Activated CD4-positive, alpha-beta memory T cell treated with anti-CD3 and anti-CD28 coated beads for 36 hours (primary cell): ENCODE measurements at regions not wholly inside any gene's neighbourhood (a gene's known extent, or its start where the extent isn't known, plus 50 kb on each side); places are given as distances from the start of the nearest gene placed in this dataset.

Experiments used
- CTCF ChIA-PET: fragments of 350-600 bp; sonication (Branson Sonifier 250); formaldehyde crosslinking; loops from one replicate; lab custom pipeline; 2021; ENCODE audit warnings: antibody characterized with exemption, inconsistent platforms; lab: Charles Lee
- POLR2A ChIA-PET: fragments of 350-600 bp; sonication (Branson Sonifier 250); formaldehyde crosslinking; loops from one replicate; lab custom pipeline; 2021; ENCODE audit warnings: antibody characterized with exemption; lab: Charles Lee
- DNase-seq: peaks from one replicate; pipeline ENCODE4 v3.0.0-alpha.2; 2020
- H3K27ac Mint-ChIP-seq: one replicate; pipeline ENCODE4 v1.8.0; 2021; ENCODE audit warnings: mixed read lengths
- H3K27me3 Mint-ChIP-seq: one replicate; pipeline ENCODE4 v1.8.0; 2021; ENCODE audit warnings: mixed read lengths
- H3K36me3 Mint-ChIP-seq: one replicate; pipeline ENCODE4 v1.8.0; 2021; ENCODE audit warnings: mixed read lengths
- H3K4me1 Mint-ChIP-seq: one replicate; pipeline ENCODE4 v1.8.0; 2021; ENCODE audit warnings: low read depth, mixed read lengths
- H3K4me3 Mint-ChIP-seq: one replicate; pipeline ENCODE4 v1.8.0; 2021; ENCODE audit warnings: mild to moderate bottlenecking, mixed read lengths
- H3K9me3 Mint-ChIP-seq: one replicate; pipeline ENCODE4 v1.8.0; 2021; ENCODE audit warnings: mixed read lengths
- intact Hi-C: fragments of 100-400 bp; cut with micrococcal nuclease; formaldehyde crosslinking; loops from one replicate; pipeline ENCODE4 v1.15.1; 2023

GRCh38 chr10:31171402-31172083, 139.9 kb upstream of the ZNF438 start:
- DNase-seq: no peak
- Mint-ChIP-seq H3K36me3 (no peaks in the 10 kb centered on the region), H3K27me3 (peaks cover 6% of the 10 kb centered on the region), H3K27ac (no peak overlapping the region), H3K4me1 (peaks cover 4% of the 10 kb centered on the region), H3K4me3 (no peak overlapping the region), H3K9me3 (peaks cover 20% of the 10 kb centered on the region)
- CTCF ChIA-PET: no interaction called here
- POLR2A ChIA-PET: no interaction called here
- intact Hi-C loops: no loop called here

GRCh38 chr10:31172925-31173324, 141.3 kb upstream of the ZNF438 start:
- no peak for DNase-seq
- intact Hi-C loops: no loop called here
- Mint-ChIP-seq H3K27ac (no peak overlapping the region), H3K36me3 (no peaks in the 10 kb centered on the region), H3K27me3 (peaks cover 6% of the 10 kb centered on the region), H3K4me3 (no peak overlapping the region), H3K9me3 (peaks cover 20% of the 10 kb centered on the region), H3K4me1 (peaks cover 4% of the 10 kb centered on the region)
- CTCF ChIA-PET: no interaction called here
- POLR2A ChIA-PET: no interaction called here

DNA sequence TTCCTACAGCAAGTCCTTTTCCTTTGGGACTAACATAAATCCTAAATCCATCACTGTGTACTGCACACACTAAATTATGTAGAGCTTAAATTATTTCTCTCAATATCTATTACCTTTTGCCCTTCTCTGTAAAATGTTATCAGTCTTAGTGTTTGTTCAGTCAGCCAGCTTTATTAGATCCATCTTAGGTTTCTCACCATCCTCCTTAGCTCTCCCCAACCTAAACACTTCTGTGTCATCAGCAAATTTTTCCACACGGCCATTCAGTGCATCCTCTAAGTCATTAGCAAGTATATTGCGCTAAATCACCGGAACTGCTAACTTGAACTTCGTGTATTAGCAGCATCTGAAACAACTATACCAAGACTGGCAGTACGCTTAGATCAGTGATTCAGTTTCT, 142.1 kb upstream of the ZNF438 start:
- ChIA-PET CTCF (no interaction called here), POLR2A (no interaction called here)
- intact Hi-C loops: no loop called here
- peaks cover 20% of the 10 kb centered on the region for H3K9me3 Mint-ChIP-seq
- no peak for DNase-seq
- H3K27me3 Mint-ChIP-seq: peaks cover 6% of the 10 kb centered on the region
- H3K27ac Mint-ChIP-seq: no peak overlapping the region
- no peaks in the 10 kb centered on the region for H3K36me3 Mint-ChIP-seq
- peaks cover 4% of the 10 kb centered on the region for H3K4me1 Mint-ChIP-seq
- no peak overlapping the region for H3K4me3 Mint-ChIP-seq

DNA sequence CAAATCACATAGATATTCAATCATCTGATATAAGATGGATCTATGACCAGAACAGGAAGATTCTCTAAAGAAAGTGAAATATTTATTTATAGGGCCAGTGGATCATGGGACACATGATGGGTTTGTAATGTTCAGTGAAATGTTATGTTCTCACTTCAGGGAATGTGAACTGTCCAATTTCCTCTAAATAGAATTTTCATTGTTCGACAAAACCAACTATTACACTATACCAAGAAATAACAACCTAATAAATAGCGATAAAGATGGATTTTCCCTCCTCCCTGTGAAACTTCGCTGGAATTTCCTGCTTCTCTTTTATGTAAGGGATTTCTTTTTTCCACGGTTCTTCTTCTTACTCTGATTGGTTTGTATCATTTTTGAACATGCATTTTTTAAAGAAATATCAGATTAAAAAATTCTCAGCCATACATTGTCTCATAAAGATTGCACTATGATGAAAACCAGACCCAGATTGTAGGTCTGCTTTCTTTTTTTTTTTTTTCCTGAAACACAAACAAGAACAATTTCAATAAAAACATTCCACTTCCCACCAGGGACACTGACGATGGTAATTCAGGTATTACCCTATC, 139.8 kb upstream of the ZEB1 start:
- ChIA-PET CTCF (no interaction called here), POLR2A (no interaction called here)
- intact Hi-C loops: no loop called here
- H3K27ac Mint-ChIP-seq: no peak overlapping the region
- H3K36me3 Mint-ChIP-seq: no peaks in the 10 kb centered on the region
- H3K4me3 Mint-ChIP-seq: no peak overlapping the region
- H3K4me1 Mint-ChIP-seq: no peaks in the 10 kb centered on the region
- no peak for DNase-seq
- peaks cover 13% of the 10 kb centered on the region for H3K9me3 Mint-ChIP-seq
- H3K27me3 Mint-ChIP-seq: peaks cover 8% of the 10 kb centered on the region

DNA sequence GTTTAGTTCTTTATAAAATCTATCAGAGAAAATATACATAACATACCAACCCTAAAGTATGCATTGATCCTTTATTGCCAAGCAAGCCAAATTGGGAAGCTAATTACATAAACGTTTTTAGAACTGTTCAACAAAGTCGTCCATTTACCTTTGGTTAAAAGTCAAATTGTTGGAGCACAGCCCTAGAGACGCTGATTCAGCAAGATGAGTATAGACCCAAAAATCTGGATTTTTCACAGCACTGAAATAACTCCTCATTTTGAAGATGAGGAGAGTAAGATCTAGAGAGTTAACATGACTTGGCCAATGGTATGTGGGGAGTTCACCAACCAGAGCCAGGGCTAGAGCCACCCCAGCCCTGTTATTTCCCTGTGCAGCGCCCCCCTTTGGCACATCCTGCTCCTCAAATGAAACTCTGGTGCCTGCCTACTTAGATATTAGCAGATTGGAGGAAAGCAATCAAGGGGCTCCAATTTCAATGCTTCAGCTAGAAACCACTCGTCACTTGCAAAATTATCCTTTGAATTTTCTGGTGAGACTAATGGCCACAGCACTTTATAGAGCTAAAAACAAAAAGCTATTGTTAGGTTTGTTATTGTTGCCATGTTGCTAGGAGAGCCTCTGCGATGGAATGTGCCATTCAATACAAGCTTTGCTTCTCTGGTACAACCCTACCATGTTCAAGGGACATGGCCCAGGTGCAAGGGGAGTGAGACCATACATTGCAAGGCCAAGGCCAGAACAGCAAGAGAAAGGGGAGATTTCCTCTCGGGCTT, 132.6 kb upstream of the ZEB1 start:
- intact Hi-C loops: no loop called here
- CTCF ChIA-PET: no interaction called here
- no peaks in the 10 kb centered on the region for H3K36me3 Mint-ChIP-seq

GRCh38 chr10:31187182-31187581, 131.8 kb upstream of the ZEB1 start:
- Mint-ChIP-seq H3K27me3 (no peaks in the 10 kb centered on the region), H3K36me3 (no peaks in the 10 kb centered on the region), H3K4me3 (no peak overlapping the region), H3K9me3 (no peaks in the 10 kb centered on the region), H3K27ac (no peak overlapping the region), H3K4me1 (no peaks in the 10 kb centered on the region)
- POLR2A ChIA-PET: no interaction called here
- CTCF ChIA-PET: no interaction called here
- no peak for DNase-seq
- intact Hi-C loops: no loop called here

More for the DNA sequence above, 132.6 kb upstream of the ZEB1 start:
- DNase-seq: no peak
- no peaks in the 10 kb centered on the region for H3K27me3 Mint-ChIP-seq
- POLR2A ChIA-PET: no interaction called here
- no peaks in the 10 kb centered on the region for H3K4me1 Mint-ChIP-seq
- no peak overlapping the region for H3K27ac Mint-ChIP-seq
- H3K4me3 Mint-ChIP-seq: no peak overlapping the region
- H3K9me3 Mint-ChIP-seq: no peaks in the 10 kb centered on the region

- no peaks in the 10 kb centered on the region for H3K36me3 Mint-ChIP-seq
- ChIA-PET POLR2A (no interaction called here), CTCF (no interaction called here)
- intact Hi-C loops: no loop called here
- H3K9me3 Mint-ChIP-seq: no peaks in the 10 kb centered on the region
- H3K27ac Mint-ChIP-seq: no peak overlapping the region
- H3K4me3 Mint-ChIP-seq: no peak overlapping the region
- H3K4me1 Mint-ChIP-seq: no peaks in the 10 kb centered on the region
- no peak for DNase-seq
- no peaks in the 10 kb centered on the region for H3K27me3 Mint-ChIP-seq
Observed at GRCh38 chr10:31187607-31188210, 131.3 kb upstream of the ZEB1 start.

DNA sequence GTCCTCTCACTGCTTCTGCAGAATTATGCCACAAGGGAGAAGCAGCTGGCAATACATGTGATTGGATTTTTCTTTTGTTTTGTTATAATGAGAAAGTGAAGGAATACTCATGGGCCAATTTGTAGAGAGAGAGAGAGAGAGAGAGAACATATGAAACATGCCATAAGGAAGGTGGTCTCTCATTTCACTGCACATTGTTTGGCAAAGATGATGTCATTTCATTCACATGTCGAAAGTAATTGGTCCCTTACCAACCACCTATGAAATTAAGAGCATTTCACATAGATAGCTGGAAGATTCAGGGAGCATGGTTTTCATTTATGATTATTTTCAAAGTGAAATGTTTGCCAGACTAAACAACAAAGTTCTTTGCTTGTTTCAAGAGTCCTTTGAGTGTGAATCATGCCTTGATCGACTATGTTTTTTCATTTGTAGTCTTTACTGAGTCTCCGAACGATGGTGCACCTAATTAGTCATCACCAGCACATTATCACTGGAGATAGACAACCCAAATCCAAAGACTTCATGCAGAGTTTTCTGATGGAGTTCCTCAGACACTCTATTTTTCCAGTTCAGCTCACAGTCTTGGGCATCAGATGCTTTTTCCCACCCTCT, 130.1 kb upstream of the ZEB1 start:
- intact Hi-C loops: no loop called here
- no peak overlapping the region for H3K27ac Mint-ChIP-seq
- H3K36me3 Mint-ChIP-seq: no peaks in the 10 kb centered on the region
- no peak overlapping the region for H3K4me3 Mint-ChIP-seq
- no peaks in the 10 kb centered on the region for H3K4me1 Mint-ChIP-seq
- CTCF ChIA-PET: interaction anchor here (1.0 kb wide), 1 partner anchor 157 kb away, joined by 3 read pairs; the partner anchor contains the start of gene ZNF438
- no peaks in the 10 kb centered on the region for H3K27me3 Mint-ChIP-seq
- no peak for DNase-seq
- POLR2A ChIA-PET: no interaction called here
- no peaks in the 10 kb centered on the region for H3K9me3 Mint-ChIP-seq

GRCh38 chr10:31190488-31190887, 128.5 kb upstream of the ZEB1 start:
- H3K27ac Mint-ChIP-seq: no peak overlapping the region
- no peak for DNase-seq
- intact Hi-C loops: no loop called here
- no peaks in the 10 kb centered on the region for H3K36me3 Mint-ChIP-seq
- ChIA-PET CTCF (no interaction called here), POLR2A (no interaction called here)
- no peaks in the 10 kb centered on the region for H3K9me3 Mint-ChIP-seq
- H3K27me3 Mint-ChIP-seq: no peaks in the 10 kb centered on the region
- no peak overlapping the region for H3K4me3 Mint-ChIP-seq
- H3K4me1 Mint-ChIP-seq: no peaks in the 10 kb centered on the region

DNA sequence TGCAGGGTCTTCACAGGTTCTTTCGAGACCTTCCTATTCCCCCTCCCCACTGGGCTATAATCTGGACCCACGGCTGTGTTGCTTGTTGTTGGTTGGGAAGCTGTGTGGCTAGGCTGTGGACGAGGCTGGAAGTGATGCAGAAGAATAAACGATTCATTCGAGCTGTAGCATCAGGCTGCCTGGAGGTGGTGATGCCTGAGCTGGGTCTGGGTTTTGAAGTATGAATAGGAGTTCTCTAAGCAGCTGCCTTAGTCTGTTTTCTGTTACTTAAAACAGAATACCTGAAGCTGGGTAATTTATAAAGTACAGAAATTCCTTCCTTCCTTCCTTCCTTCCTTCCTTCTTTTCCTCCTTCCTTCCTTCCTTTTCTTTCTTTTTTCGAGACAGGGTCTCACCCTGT, 126.5 kb upstream of the ZEB1 start:
- Mint-ChIP-seq H3K4me3 (no peak overlapping the region), H3K36me3 (no peaks in the 10 kb centered on the region)

DNA sequence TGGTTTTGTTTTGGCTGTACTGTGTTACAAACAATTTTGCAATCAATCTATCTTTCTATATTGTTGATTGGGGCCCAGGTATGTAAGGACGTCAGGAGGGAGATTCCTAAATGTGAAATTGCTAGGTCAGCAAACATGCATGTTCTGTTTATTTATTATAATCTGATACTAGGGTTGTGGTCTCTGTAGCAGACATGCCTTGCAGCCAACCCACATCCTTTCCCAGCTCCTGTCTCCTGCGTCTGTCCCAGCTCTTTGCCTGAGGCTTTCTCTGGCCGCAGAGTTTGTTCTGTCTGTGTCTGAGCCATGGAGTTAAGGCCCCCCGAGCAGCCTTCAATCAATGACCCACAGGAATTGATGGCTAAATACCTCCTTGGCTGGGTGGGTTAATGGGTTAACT, 124.0 kb upstream of the ZEB1 start:
- no peaks in the 10 kb centered on the region for H3K9me3 Mint-ChIP-seq
- intact Hi-C loops: no loop called here
- no peaks in the 10 kb centered on the region for H3K36me3 Mint-ChIP-seq
- H3K27ac Mint-ChIP-seq: no peak overlapping the region
- ChIA-PET POLR2A (no interaction called here), CTCF (no interaction called here)
- H3K4me1 Mint-ChIP-seq: no peaks in the 10 kb centered on the region
- no peaks in the 10 kb centered on the region for H3K27me3 Mint-ChIP-seq
- no peak overlapping the region for H3K4me3 Mint-ChIP-seq
- no peak for DNase-seq

More for the DNA sequence above, 126.5 kb upstream of the ZEB1 start:
- H3K27me3 Mint-ChIP-seq: no peaks in the 10 kb centered on the region
- H3K27ac Mint-ChIP-seq: no peak overlapping the region
- intact Hi-C loops: no loop called here
- no peaks in the 10 kb centered on the region for H3K4me1 Mint-ChIP-seq
- ChIA-PET CTCF (no interaction called here), POLR2A (no interaction called here)
- no peaks in the 10 kb centered on the region for H3K9me3 Mint-ChIP-seq
- no peak for DNase-seq

DNA sequence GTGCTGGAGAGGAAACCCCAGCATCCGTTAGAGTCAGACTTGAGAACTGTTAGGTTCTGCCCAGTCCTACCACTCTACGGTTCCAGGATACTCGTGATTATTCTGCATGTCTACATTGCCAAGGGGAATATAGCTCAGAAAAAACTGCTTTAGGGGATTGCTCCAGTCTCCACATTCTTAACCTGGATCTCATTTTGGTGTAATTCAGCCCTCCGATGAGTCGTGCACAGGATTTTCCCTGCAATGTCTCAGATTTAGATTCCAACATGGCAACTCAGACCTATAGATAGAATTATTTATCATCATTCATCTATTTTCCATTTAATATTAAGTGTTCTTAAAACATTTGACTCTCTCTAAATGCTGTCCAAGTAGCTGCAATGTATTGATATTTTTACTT, 121.1 kb upstream of the ZEB1 start:
- ChIA-PET CTCF (no interaction called here), POLR2A (no interaction called here)
- Mint-ChIP-seq H3K4me1 (no peaks in the 10 kb centered on the region), H3K4me3 (no peak overlapping the region), H3K27ac (no peak overlapping the region), H3K9me3 (no peaks in the 10 kb centered on the region), H3K36me3 (no peaks in the 10 kb centered on the region), H3K27me3 (no peaks in the 10 kb centered on the region)
- DNase-seq: no peak
- intact Hi-C loops: no loop called here
